ENCODE measurements at regions not wholly inside any gene's neighbourhood (a gene's known extent, or its start where the extent isn't known, plus 50 kb on each side); places are given as distances from the start of the nearest gene placed in this dataset.

GRCh38 chr15:45762726-45763125, 127.9 kb downstream of the SQOR start (continued):
- TF ChIP-seq SRF (IDR thresholded peaks at IDR 0.05; ENCODE audit: low read depth, low read length): no peak

Data from H1 (cell line).